GM08714 (cell line): ENCODE measurements at regions not wholly inside any gene's neighbourhood (a gene's known extent, or its start where the extent isn't known, plus 50 kb on each side); places are given as distances from the start of the nearest gene placed in this dataset.
"Not testable (repeated sequence)": the region's sequence is repeated elsewhere in the genome, so short reads cannot be mapped to it uniquely, and the experiment has no call there.

Experiments used
- H3K4me3 ChIP-seq: fragments of 200-500 bp; sonication (Bioruptor generic); 2 replicates; pipeline ENCODE4 v1.5.1; 2014; ENCODE audit warnings: mild to moderate bottlenecking, low read length, inconsistent platforms
- ZNF274 ChIP-seq: IDR thresholded peaks from 2 replicates; pipeline ENCODE4 v1.6.1; 2012; ENCODE audit warnings: mild to moderate bottlenecking, low read depth, low read length

DNA sequence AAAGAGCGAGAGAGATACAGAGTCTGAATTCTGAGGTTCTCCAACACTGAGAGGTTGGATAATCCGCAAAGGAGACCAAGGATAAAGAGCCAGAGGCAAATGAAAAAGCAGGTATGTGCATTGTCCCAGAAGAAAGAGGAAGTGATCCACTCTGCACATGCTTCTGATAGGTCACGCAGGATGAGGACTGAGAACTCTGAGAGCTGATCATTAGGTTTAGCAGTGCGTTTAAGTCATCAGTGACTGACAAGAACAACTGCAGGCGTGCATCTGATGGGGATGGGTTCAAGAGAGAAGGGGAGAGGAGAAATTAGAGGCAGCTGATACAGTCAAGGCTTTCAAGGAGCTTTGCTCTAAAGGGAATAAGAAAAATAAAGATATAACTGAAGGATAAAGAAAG lies 301.2 kb upstream of the SGK1 start:
- TF ChIP-seq ZNF274 = no peak
- H3K4me3 ChIP-seq = no peak overlapping the region

- no peak for TF ChIP-seq ZNF274
Measured at GRCh38 chr6:134614606-134615485, 296.9 kb upstream of the SGK1 start.

DNA sequence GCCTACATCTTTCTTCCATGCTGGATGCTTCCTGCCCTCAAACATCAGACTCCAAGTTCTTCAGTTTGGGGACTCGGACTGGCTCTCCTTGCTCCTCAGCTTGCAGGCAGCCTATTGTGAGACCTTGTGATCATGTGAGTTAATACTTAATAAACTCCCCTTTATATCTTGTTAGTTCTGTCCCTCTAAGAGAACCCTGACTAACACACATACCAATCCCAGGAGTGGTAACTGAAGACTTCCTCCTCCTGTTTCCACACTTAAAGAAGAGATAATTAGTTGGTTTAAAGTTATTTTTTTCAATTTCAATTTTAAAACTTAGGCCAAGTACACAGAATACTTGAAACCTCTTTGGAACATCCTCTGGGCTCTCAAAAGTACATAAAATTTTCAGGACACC lies 294.2 kb upstream of the SGK1 start:
- H3K4me3 ChIP-seq = not testable (repeated sequence)

More at GRCh38 chr6:134614606-134615485, 296.9 kb upstream of the SGK1 start:
- H3K4me3 ChIP-seq = no peak overlapping the region

GRCh38 chr6:134610411-134610810 lies 292.5 kb upstream of the SGK1 start:
- no peak for TF ChIP-seq ZNF274
- H3K4me3 ChIP-seq = no peak overlapping the region

GRCh38 chr6:134609716-134610261 lies 291.9 kb upstream of the SGK1 start:
- H3K4me3 ChIP-seq = no peak overlapping the region
- no peak for TF ChIP-seq ZNF274

DNA sequence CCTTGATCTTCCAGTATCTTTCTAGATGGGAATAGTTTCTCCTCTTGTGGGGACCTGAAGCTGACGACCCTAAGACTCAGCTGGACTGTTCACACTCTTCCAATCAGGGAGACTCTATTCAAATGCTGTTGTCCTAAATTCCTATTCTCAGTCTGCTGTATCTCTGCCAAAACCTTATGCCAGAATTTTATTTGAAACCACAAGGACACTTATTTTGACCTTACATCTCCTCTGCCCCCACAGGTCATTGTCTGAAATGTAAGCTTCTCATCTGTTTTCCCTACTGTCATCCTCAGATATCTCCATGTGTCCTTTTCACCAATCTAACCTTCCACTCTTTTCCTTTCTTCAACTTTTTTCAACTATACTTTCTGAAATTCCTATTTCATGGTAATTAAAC lies 289.5 kb upstream of the SGK1 start:
- no peak overlapping the region for H3K4me3 ChIP-seq
- no peak for TF ChIP-seq ZNF274

GRCh38 chr6:134605034-134605433 lies 287.1 kb upstream of the SGK1 start:
- no peak for TF ChIP-seq ZNF274

GRCh38 chr6:134604014-134604676 lies 286.2 kb upstream of the SGK1 start:
- no peak overlapping the region for H3K4me3 ChIP-seq
- no peak for TF ChIP-seq ZNF274

More at GRCh38 chr6:134605034-134605433, 287.1 kb upstream of the SGK1 start:
- no peak overlapping the region for H3K4me3 ChIP-seq

DNA sequence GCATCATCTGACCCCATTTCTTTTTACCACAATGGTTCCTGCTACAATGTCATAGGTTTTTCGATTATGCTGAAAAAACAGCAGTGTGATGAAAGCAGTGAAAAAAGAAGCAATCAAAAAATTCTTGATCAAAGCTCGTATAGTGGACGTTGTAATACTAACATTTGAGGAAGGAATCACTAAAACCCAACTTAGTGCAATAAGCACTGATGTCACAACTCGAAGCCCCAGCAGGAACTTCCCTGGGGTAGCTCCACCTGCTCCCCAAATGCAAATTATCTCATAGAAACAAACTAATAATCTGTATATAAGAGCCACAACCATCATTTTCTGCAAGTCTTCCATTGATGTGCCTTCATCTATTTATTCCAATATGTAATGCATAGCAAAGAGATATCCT lies 285.6 kb upstream of the SGK1 start:
- TF ChIP-seq ZNF274 = no peak
- no peak overlapping the region for H3K4me3 ChIP-seq

- H3K4me3 ChIP-seq = no peak overlapping the region
- TF ChIP-seq ZNF274 = no peak
Measured at GRCh38 chr6:134602123-134602522, 284.2 kb upstream of the SGK1 start.

GRCh38 chr6:134600671-134601070 lies 282.8 kb upstream of the SGK1 start:
- TF ChIP-seq ZNF274 = no peak
- no peak overlapping the region for H3K4me3 ChIP-seq

DNA sequence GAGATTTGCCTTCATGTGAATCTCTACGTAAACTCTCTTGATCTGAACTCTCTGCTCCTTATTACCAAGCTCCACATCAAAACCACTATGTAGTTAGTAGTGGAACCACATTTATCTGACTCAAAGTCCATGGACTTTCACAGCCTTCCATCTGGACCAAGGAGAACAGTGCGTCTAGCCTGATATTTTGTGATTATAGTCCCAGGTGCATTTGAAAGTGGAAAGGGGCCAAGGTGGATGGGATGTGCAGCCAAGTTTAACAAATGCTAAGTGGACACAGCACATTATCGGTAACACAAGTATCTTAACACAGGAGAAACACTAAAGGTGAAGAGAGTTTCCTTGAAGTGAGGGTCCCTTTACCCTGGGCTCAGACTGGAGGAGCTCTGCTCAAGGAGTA lies 281.2 kb upstream of the SGK1 start:
- no peak overlapping the region for H3K4me3 ChIP-seq
- TF ChIP-seq ZNF274 = no peak

DNA sequence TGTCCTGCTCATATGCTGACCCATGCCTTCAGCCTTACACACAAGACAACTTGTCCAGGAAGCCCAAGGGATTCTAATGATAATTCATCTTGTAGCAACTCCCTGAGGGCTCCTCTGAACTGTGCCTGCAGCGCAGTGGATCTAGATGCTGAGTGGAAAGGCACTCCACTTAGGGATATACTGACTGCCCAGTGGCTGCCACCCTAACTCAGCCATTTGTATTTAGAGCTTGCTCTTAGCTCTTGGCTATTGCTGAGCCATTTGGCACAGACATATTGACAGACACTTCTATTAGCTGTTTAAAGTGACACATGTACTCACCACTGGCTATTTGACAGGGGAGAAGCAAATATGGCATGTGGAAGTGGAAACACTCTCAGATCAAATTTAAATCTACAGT lies 278.3 kb upstream of the SGK1 start:
- no peak overlapping the region for H3K4me3 ChIP-seq
- no peak for TF ChIP-seq ZNF274

GRCh38 chr6:134594881-134595280 lies 277.0 kb upstream of the SGK1 start:
- no peak for TF ChIP-seq ZNF274
- no peak overlapping the region for H3K4me3 ChIP-seq

- H3K4me3 ChIP-seq = no peak overlapping the region
- no peak for TF ChIP-seq ZNF274
Measured at GRCh38 chr6:134593887-134594286, 276.0 kb upstream of the SGK1 start.

- H3K4me3 ChIP-seq = no peak overlapping the region
- no peak for TF ChIP-seq ZNF274
Measured at GRCh38 chr6:134593442-134593841, 275.5 kb upstream of the SGK1 start.
